ENCODE measurements at regions not wholly inside any gene's neighbourhood (a gene's known extent, or its start where the extent isn't known, plus 50 kb on each side); places are given as distances from the start of the nearest gene placed in this dataset.

DNA sequence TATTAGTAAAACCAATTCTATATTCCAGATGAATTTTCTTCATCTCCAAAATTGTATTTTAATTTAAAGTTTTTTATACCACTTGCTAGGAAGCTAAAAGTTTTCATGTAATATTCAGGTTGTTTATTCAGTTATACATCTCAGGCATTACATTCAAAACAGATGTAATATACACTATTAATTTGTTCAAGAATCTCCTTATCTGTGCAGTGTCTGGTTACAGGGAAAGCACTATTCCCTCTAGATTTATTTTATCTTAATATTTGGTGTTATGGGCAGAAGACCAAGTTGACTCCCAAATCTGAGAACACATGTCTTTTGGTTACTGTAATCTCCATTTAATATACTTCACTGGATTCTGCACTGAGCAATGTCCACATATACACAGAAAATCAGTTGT lies 953.4 kb downstream of the ANKRD7 start:
- no peaks in the 10 kb centered on the region for H3K36me3 ChIP-seq (ENCODE audit: insufficient read depth, low read length)
- no peaks in the 10 kb centered on the region for H3K27me3 ChIP-seq (ENCODE audit: insufficient read depth, low read length, poor library complexity, severe bottlenecking)
- no peaks in the 10 kb centered on the region for H3F3A ChIP-seq (ENCODE audit: low read depth)
- H3K9me3 ChIP-seq (ENCODE audit: insufficient read depth, low read depth, low read length), result no peaks in the 10 kb centered on the region
- H4K20me1 ChIP-seq (ENCODE audit: insufficient read depth, low read length, poor library complexity, severe bottlenecking), result no peaks in the 10 kb centered on the region
- no peak overlapping the region for H3K9ac ChIP-seq (ENCODE audit: low read depth, low read length, poor library complexity, severe bottlenecking)
- H3K4me2 ChIP-seq (ENCODE audit: low read depth, low read length, poor library complexity, severe bottlenecking), result no peak overlapping the region
- no peak overlapping the region for H3K4me3 ChIP-seq (ENCODE audit: low read length, poor library complexity, severe bottlenecking)
- H3K79me2 ChIP-seq (ENCODE audit: insufficient read depth, low read length), result no peaks in the 10 kb centered on the region
- H3K4me1 ChIP-seq (ENCODE audit: insufficient read depth, low read length, poor library complexity, severe bottlenecking), result no peaks in the 10 kb centered on the region
- no peaks in the 10 kb centered on the region for H3K9me2 ChIP-seq (replicated peaks; ENCODE audit: low read depth, low read length)
- H2AFZ ChIP-seq (ENCODE audit: low read length), result no peak overlapping the region
- TF ChIP-seq EZH2phosphoT487 (IDR thresholded peaks at IDR 0.05; ENCODE audit: borderline replicate concordance), result no peak
- TF ChIP-seq, protein P1, sequence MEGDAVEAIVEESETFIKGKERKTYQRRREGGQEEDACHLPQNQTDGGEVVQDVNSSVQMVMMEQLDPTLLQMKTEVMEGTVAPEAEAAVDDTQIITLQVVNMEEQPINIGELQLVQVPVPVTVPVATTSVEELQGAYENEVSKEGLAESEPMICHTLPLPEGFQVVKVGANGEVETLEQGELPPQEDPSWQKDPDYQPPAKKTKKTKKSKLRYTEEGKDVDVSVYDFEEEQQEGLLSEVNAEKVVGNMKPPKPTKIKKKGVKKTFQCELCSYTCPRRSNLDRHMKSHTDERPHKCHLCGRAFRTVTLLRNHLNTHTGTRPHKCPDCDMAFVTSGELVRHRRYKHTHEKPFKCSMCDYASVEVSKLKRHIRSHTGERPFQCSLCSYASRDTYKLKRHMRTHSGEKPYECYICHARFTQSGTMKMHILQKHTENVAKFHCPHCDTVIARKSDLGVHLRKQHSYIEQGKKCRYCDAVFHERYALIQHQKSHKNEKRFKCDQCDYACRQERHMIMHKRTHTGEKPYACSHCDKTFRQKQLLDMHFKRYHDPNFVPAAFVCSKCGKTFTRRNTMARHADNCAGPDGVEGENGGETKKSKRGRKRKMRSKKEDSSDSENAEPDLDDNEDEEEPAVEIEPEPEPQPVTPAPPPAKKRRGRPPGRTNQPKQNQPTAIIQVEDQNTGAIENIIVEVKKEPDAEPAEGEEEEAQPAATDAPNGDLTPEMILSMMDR (conservative IDR thresholded peaks at IDR 0.05; ENCODE audit: low read length), result no peak

DNA sequence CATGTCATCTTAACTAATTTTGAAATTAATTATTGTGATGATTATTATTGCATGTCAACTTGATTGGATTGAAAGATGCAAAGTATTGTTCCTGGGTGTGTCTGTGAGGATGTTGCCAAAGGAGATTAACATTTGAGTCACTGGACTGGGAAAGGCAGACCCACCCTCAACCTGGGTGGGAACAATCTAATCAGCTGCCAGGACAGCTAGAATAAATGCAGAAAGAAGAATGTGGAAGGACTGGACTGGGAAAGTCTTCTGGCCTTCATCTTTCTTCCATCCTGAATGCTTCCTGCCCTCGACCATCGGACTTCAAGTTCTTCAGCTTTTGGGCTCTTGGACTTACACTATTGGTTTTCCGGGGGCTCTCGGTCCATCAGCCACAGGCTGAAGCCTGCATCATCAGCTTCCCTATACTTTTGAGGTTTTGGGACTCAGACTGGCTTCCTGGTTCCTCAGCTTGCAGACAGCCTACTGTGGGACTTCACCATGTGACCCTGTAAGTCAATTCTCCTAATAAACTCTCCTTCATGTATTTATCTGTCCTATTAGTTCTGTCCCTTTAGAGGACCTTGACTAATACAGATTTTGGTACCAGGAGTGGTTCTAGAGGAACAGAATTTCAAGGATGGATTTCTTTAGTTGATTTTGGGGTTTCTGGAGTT lies 959.8 kb downstream of the ANKRD7 start:
- H3K4me1 ChIP-seq (ENCODE audit: insufficient read depth, low read length, poor library complexity, severe bottlenecking), result no peaks in the 10 kb centered on the region
- H3K79me2 ChIP-seq (ENCODE audit: insufficient read depth, low read length), result no peaks in the 10 kb centered on the region
- no peaks in the 10 kb centered on the region for H3F3A ChIP-seq (ENCODE audit: low read depth)
- no peaks in the 10 kb centered on the region for H3K9me2 ChIP-seq (replicated peaks; ENCODE audit: low read depth, low read length)
- H4K20me1 ChIP-seq (ENCODE audit: insufficient read depth, low read length, poor library complexity, severe bottlenecking), result no peaks in the 10 kb centered on the region
- H2AFZ ChIP-seq (ENCODE audit: low read length), result no peak overlapping the region
- no peak overlapping the region for H3K4me3 ChIP-seq (ENCODE audit: low read length, poor library complexity, severe bottlenecking)
- no peak overlapping the region for H3K4me2 ChIP-seq (ENCODE audit: low read depth, low read length, poor library complexity, severe bottlenecking)
- H3K9me3 ChIP-seq (ENCODE audit: insufficient read depth, low read depth, low read length), result no peaks in the 10 kb centered on the region
- H3K27me3 ChIP-seq (ENCODE audit: insufficient read depth, low read length, poor library complexity, severe bottlenecking), result no peaks in the 10 kb centered on the region
- H3K36me3 ChIP-seq (ENCODE audit: insufficient read depth, low read length), result no peaks in the 10 kb centered on the region
- no peak overlapping the region for H3K9ac ChIP-seq (ENCODE audit: low read depth, low read length, poor library complexity, severe bottlenecking)
- no peak for TF ChIP-seq EZH2phosphoT487 (IDR thresholded peaks at IDR 0.05; ENCODE audit: borderline replicate concordance)
- TF ChIP-seq, protein P1 (conservative IDR thresholded peaks at IDR 0.05; ENCODE audit: low read length), result no peak

DNA sequence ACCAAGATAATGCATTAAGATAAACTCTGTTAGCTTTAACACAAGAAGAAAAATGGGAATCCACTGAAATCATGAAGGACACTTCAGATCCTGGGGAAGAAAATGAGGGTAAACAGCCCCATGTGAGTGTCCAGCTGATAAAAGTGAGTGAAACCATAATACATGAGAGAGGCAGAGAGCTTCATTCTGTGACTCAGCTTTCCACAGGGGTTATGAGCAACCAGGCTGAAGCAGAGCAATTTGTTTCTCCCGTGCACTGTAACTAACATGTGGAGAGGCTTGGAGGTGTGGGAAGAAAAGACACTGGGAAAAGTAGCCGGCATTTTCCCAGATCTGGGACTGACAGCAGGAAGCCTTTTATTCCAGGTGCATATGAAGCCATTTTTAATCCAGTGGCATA lies 971.7 kb downstream of the ANKRD7 start:
- no peak overlapping the region for H3K4me3 ChIP-seq (ENCODE audit: low read length, poor library complexity, severe bottlenecking)

More for the DNA sequence above, 971.7 kb downstream of the ANKRD7 start:
- Histone ChIP-seq H3K4me2 (ENCODE audit: low read depth, low read length, poor library complexity, severe bottlenecking) (no peak overlapping the region), H3K79me2 (ENCODE audit: insufficient read depth, low read length) (no peaks in the 10 kb centered on the region), H3K9me3 (ENCODE audit: insufficient read depth, low read depth, low read length) (no peaks in the 10 kb centered on the region), H2AFZ (ENCODE audit: low read length) (no peak overlapping the region), H3K9ac (ENCODE audit: low read depth, low read length, poor library complexity, severe bottlenecking) (no peak overlapping the region), H3K9me2 (replicated peaks; ENCODE audit: low read depth, low read length) (no peaks in the 10 kb centered on the region), H3F3A (ENCODE audit: low read depth) (no peaks in the 10 kb centered on the region), H4K20me1 (ENCODE audit: insufficient read depth, low read length, poor library complexity, severe bottlenecking) (no peaks in the 10 kb centered on the region), H3K36me3 (ENCODE audit: insufficient read depth, low read length) (no peaks in the 10 kb centered on the region), H3K27me3 (ENCODE audit: insufficient read depth, low read length, poor library complexity, severe bottlenecking) (no peaks in the 10 kb centered on the region), H3K4me1 (ENCODE audit: insufficient read depth, low read length, poor library complexity, severe bottlenecking) (no peaks in the 10 kb centered on the region)
- no peak for TF ChIP-seq EZH2phosphoT487 (IDR thresholded peaks at IDR 0.05; ENCODE audit: borderline replicate concordance)
- TF ChIP-seq, protein P1 (conservative IDR thresholded peaks at IDR 0.05; ENCODE audit: low read length), result no peak

Measured in Loucy (cell line).